ENCODE measurements at regions not wholly inside any gene's neighbourhood (a gene's known extent, or its start where the extent isn't known, plus 50 kb on each side); places are given as distances from the start of the nearest gene placed in this dataset.

- no peak overlapping the region for H4K8ac ChIP-seq (replicated peaks; ENCODE audit: insufficient read length, low read depth, low read length)
- no peak overlapping the region for H4K5ac ChIP-seq (ENCODE audit: insufficient read length, low read depth, low read length)
- H4K20me1 ChIP-seq (ENCODE audit: control insufficient read depth, insufficient read depth, insufficient read length) = no peaks in the 10 kb centered on the region
- no peak overlapping the region for H2BK20ac ChIP-seq (ENCODE audit: low read depth, low read length, poor library complexity, severe bottlenecking)
- H3K23me2 ChIP-seq (ENCODE audit: insufficient read length, low read depth, low read length, poor library complexity, severe bottlenecking) = no peaks in the 10 kb centered on the region
- no peak overlapping the region for H3K14ac ChIP-seq (ENCODE audit: insufficient read depth, low read length)
- H2AK5ac ChIP-seq (ENCODE audit: insufficient read length, low read length) = no peak overlapping the region
- H3K4me2 ChIP-seq (ENCODE audit: insufficient read depth, insufficient read length, low read length) = no peak overlapping the region
- H3K4ac ChIP-seq (ENCODE audit: low read depth, low read length) = no peak overlapping the region
- H3K23ac ChIP-seq (ENCODE audit: insufficient read length, low read depth, low read length) = no peak overlapping the region
- no peak overlapping the region for H4K91ac ChIP-seq (ENCODE audit: insufficient read length, low read depth, low read length)
- no peaks in the 10 kb centered on the region for H3K27me3 ChIP-seq (ENCODE audit: insufficient read depth, low read length)
- no peak overlapping the region for H2AFZ ChIP-seq (ENCODE audit: low read length)
- no peaks in the 10 kb centered on the region for H3K79me1 ChIP-seq (ENCODE audit: insufficient read depth, low read depth, low read length, poor library complexity, severe bottlenecking)
- H3K18ac ChIP-seq (ENCODE audit: insufficient read length, low read depth, low read length) = no peak overlapping the region
- H2BK15ac ChIP-seq (ENCODE audit: low read depth, low read length) = no peak overlapping the region
- Mint-ChIP-seq H3K36me3 (ENCODE audit: insufficient read depth in 1 of 3, low read depth in 3 of 3) (peaks cover 0 to 9% (median 0%) of the 10 kb centered on the region in 3 experiments; a peak in 2 of 7 replicates), H3K9me3 (peaks cover 9 to 13% of the 10 kb centered on the region in 2 experiments; a peak in 4 of 5 replicates), H3K4me1 (0 out of 4 replicates have a peak, but pooled peaks cover 4% of the 10 kb centered on the region in 2 experiments), H3K27me3 (ENCODE audit: low read depth) (no peaks in the 10 kb centered on the region; the same call in none of the 2 replicates), H3K4me3 (no peak overlapping the region), H3K27ac (no peak overlapping the region; a peak in 1 of 7 replicates)
- H2BK5ac ChIP-seq (ENCODE audit: insufficient read length, low read length) = no peak overlapping the region
- H3K9ac ChIP-seq (ENCODE audit: extremely low read depth, insufficient read length, low read length) = no peak overlapping the region
- H3K9me3 ChIP-seq (ENCODE audit: control insufficient read depth, low read depth, low read length) = no peaks in the 10 kb centered on the region
- WGBS (ENCODE audit: extremely low coverage, insufficient read length, low lambda C conversion rate) = no CpG with 5 or more reads among the region's 3 CpGs
- H3K79me2 ChIP-seq (ENCODE audit: insufficient read depth, low read length) = no peaks in the 10 kb centered on the region
- no peak overlapping the region for H3K56ac ChIP-seq (ENCODE audit: insufficient read length, low read depth, low read length)
- no peak for TF ChIP-seq CTCF (conservative IDR thresholded peaks at IDR 0.05)
- no peak overlapping the region for H2BK12ac ChIP-seq (ENCODE audit: insufficient read length, low read depth, low read length)
- H2BK120ac ChIP-seq (ENCODE audit: low read depth, low read length, poor library complexity, severe bottlenecking) = no peak overlapping the region
- H3K4me1 ChIP-seq (ENCODE audit: insufficient read depth, low read length) = no peaks in the 10 kb centered on the region
- DNase-seq = no peak
- H3T11ph ChIP-seq (ENCODE audit: low read length) = no peak overlapping the region
- H3K27ac ChIP-seq (ENCODE audit: insufficient read length, low read depth, low read length) = no peak overlapping the region
Measured at GRCh38 chr20:17794400-17794799, 94.6 kb downstream of the BANF2 start.

Data from H9 (cell line).